ENCODE measurements at regions not wholly inside any gene's neighbourhood (a gene's known extent, or its start where the extent isn't known, plus 50 kb on each side); places are given as distances from the start of the nearest gene placed in this dataset.

- TF ChIP-seq CTCF (IDR thresholded peaks at IDR 0.05), result no peak
- TF ChIP-seq POLR2A (IDR thresholded peaks at IDR 0.05; ENCODE audit: low read depth), result no peak
- no peak for TF ChIP-seq POLR2AphosphoS5 (IDR thresholded peaks at IDR 0.05)
- no peak for TF ChIP-seq EP300 (IDR thresholded peaks at IDR 0.05)
Measured at GRCh38 chr17:70786081-70786480, 616.7 kb downstream of the KCNJ2 start.
